DND-41 (cell line): ENCODE measurements at regions not wholly inside any gene's neighbourhood (a gene's known extent, or its start where the extent isn't known, plus 50 kb on each side); places are given as distances from the start of the nearest gene placed in this dataset.

Experiments
- ATAC-seq: fragments of 200-7000 bp; cut with Tn5 transposase; 3 replicates; pipeline ENCODE4 v1.9.1; 2021; ENCODE audit warnings: low read depth; ENCODE audit not compliant: insufficient read depth
- DNase-seq: peaks from one replicate; pipeline ENCODE4 v3.0.0-alpha.2; 2020
- H2AFZ ChIP-seq: 2 replicates; pipeline ENCODE4 v1.6.0; 2012; ENCODE audit warnings: low read depth, low read length
- H3K27ac ChIP-seq: 2 replicates; pipeline ENCODE4 v1.5.1; 2012; ENCODE audit warnings: low read length, inconsistent platforms
- H3K27me3 ChIP-seq: fragments of 200-600 bp; sonication (generic); 2 replicates; pipeline ENCODE4 v1.6.0; 2012; ENCODE audit warnings: low read length, mild to moderate bottlenecking, inconsistent platforms; ENCODE audit not compliant: insufficient read depth, poor library complexity
- H3K36me3 ChIP-seq: 2 replicates; pipeline ENCODE4 v1.5.1; 2012; ENCODE audit warnings: low read length, inconsistent platforms; ENCODE audit not compliant: insufficient read depth
- H3K4me1 ChIP-seq: 2 replicates; pipeline ENCODE4 v1.5.1; 2012; ENCODE audit warnings: mild to moderate bottlenecking, low read length; ENCODE audit not compliant: insufficient read depth
- H3K4me2 ChIP-seq: 2 replicates; pipeline ENCODE4 v1.6.0; 2012; ENCODE audit warnings: mild to moderate bottlenecking, moderate library complexity, low read length, inconsistent platforms; ENCODE audit not compliant: insufficient read depth
- H3K4me3 ChIP-seq, 2 experiments: fragments of 200-600 bp in 1 of 2; shearing (Covaris generic) in 1 of 2; 2 replicates each; pipeline ENCODE4 v1.5.1; 2012 to 2016; ENCODE audit warnings: inconsistent platforms in 2 of 2, low read length in 2 of 2, mild to moderate bottlenecking in 2 of 2, low read depth in 1 of 2, moderate library complexity in 1 of 2
- H3K79me2 ChIP-seq: 2 replicates; pipeline ENCODE4 v1.6.0; 2012; ENCODE audit warnings: low read length, inconsistent platforms; ENCODE audit not compliant: insufficient read depth
- H3K9ac ChIP-seq: 2 replicates; pipeline ENCODE4 v1.6.0; 2012; ENCODE audit warnings: low read depth, mild to moderate bottlenecking, inconsistent platforms, low read length, moderate library complexity
- H3K9me3 ChIP-seq: 2 replicates; pipeline ENCODE4 v1.5.1; 2012; ENCODE audit warnings: low read length, moderate library complexity, mild to moderate bottlenecking, inconsistent platforms; ENCODE audit not compliant: insufficient read depth, severe bottlenecking
- H4K20me1 ChIP-seq: 2 replicates; pipeline ENCODE4 v1.6.0; 2012; ENCODE audit warnings: low read length; ENCODE audit not compliant: insufficient read depth
- EZH2 ChIP-seq: IDR thresholded peaks from 3 replicates; pipeline ENCODE4 v1.6.1; 2012; ENCODE audit warnings: borderline replicate concordance, low read depth, mild to moderate bottlenecking, moderate library complexity, low read length, inconsistent platforms; ENCODE audit not compliant: severe bottlenecking
- TF ChIP-seq, protein P1 (sequence below): IDR thresholded peaks from 2 replicates; pipeline ENCODE4 v1.5.1; 2012; ENCODE audit warnings: borderline replicate concordance, low read length, moderate library complexity, mild to moderate bottlenecking; ENCODE audit not compliant: poor library complexity, severe bottlenecking; ENCODE audit errors: extremely low read depth

DNA sequence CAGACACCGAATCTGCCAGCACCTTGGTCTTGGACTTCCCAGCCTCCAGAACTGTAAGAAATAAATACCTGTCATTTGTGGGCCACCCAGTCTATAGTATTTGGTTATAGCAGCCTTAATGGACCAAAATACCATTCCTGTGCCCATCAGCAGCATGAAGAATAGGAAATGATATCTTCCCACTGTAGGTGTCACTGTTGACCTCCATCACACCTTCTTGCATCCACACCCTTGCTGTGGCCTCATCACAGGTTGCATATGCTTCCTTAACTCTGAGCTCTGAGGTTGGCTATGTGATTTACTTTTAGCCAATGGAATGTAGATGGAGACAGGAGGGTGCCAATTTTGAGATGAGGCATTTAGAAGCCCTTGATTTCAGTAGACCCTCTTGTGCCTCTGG lies 242.0 kb upstream of the TSHZ3 start:
- DNase-seq (no peak), ATAC-seq (no peak)
- Histone ChIP-seq H3K9me3 (no peaks in the 10 kb centered on the region), H3K27ac (no peak overlapping the region), H3K79me2 (no peaks in the 10 kb centered on the region), H3K4me3 (no peak overlapping the region), H4K20me1 (no peaks in the 10 kb centered on the region), H3K36me3 (no peaks in the 10 kb centered on the region), H3K4me1 (no peaks in the 10 kb centered on the region), H3K27me3 (peaks cover 4% of the 10 kb centered on the region), H3K9ac (no peak overlapping the region), H2AFZ (no peak overlapping the region), H3K4me2 (no peak overlapping the region)
- TF ChIP-seq EZH2: no peak
- TF ChIP-seq, protein P1, sequence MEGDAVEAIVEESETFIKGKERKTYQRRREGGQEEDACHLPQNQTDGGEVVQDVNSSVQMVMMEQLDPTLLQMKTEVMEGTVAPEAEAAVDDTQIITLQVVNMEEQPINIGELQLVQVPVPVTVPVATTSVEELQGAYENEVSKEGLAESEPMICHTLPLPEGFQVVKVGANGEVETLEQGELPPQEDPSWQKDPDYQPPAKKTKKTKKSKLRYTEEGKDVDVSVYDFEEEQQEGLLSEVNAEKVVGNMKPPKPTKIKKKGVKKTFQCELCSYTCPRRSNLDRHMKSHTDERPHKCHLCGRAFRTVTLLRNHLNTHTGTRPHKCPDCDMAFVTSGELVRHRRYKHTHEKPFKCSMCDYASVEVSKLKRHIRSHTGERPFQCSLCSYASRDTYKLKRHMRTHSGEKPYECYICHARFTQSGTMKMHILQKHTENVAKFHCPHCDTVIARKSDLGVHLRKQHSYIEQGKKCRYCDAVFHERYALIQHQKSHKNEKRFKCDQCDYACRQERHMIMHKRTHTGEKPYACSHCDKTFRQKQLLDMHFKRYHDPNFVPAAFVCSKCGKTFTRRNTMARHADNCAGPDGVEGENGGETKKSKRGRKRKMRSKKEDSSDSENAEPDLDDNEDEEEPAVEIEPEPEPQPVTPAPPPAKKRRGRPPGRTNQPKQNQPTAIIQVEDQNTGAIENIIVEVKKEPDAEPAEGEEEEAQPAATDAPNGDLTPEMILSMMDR: no peak

DNA sequence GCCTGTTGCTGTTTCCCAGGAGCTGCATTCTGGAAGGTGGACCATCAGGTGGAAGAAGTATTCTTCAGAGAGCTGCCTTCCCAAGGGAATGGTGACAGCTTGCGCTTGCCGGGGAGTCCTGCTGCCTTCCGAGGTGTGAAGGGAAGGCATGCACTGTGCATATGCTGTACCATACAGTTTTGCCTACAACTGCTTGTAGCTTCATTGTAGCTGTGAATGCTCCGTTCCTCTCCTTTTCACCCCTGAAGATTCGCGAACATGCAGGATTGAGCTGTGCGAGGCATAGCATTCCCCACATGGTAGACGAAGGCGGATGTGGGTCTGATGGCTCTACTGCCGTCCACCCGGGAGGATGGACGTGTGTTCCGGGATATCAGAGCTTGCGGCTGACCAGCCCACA lies 243.2 kb upstream of the TSHZ3 start:
- no peaks in the 10 kb centered on the region for H3K9me3 ChIP-seq
- H3K27ac ChIP-seq: no peak overlapping the region
- DNase-seq (no peak), ATAC-seq (no peak)
- H3K4me2 ChIP-seq: no peak overlapping the region
- H3K79me2 ChIP-seq: no peaks in the 10 kb centered on the region
- H3K4me3 ChIP-seq: no peak overlapping the region
- H3K4me1 ChIP-seq: no peaks in the 10 kb centered on the region
- H3K27me3 ChIP-seq: peaks cover 4% of the 10 kb centered on the region
- no peak overlapping the region for H2AFZ ChIP-seq
- H3K36me3 ChIP-seq: no peaks in the 10 kb centered on the region
- no peak overlapping the region for H3K9ac ChIP-seq
- H4K20me1 ChIP-seq: no peaks in the 10 kb centered on the region
- TF ChIP-seq, protein P1: no peak
- no peak for TF ChIP-seq EZH2

DNA sequence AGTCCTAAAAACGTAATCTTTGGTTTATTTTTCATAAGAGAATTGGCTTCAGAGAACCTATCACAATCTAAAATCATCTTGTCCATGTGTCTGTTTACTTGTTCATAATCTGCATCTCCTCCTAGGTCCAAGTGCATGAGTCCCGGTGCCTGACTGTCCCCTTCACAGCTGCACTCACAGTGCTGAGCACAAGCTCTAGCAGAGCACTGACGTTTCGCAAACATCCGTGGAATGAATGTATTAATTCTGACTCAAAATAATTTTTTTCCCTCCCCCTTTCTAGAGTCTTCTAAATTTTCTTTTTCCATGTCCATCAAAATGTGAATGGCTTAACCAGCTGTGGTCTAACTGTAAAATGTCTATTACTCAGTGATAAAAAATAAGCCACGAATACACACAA lies 245.5 kb upstream of the TSHZ3 start:
- ATAC-seq (no peak), DNase-seq (no peak)

More for the DNA sequence above, 245.5 kb upstream of the TSHZ3 start:
- Histone ChIP-seq H3K4me2 (no peak overlapping the region), H3K27ac (no peak overlapping the region), H3K4me3 (no peak overlapping the region), H4K20me1 (no peaks in the 10 kb centered on the region), H2AFZ (no peak overlapping the region), H3K9me3 (no peaks in the 10 kb centered on the region), H3K36me3 (no peaks in the 10 kb centered on the region), H3K9ac (no peak overlapping the region), H3K79me2 (no peaks in the 10 kb centered on the region), H3K27me3 (peaks cover 4% of the 10 kb centered on the region), H3K4me1 (no peaks in the 10 kb centered on the region)
- TF ChIP-seq, protein P1: no peak
- TF ChIP-seq EZH2: no peak
